ENCODE measurements at regions not wholly inside any gene's neighbourhood (a gene's known extent, or its start where the extent isn't known, plus 50 kb on each side); places are given as distances from the start of the nearest gene placed in this dataset.

GRCh38 chr2:147709655-147710054, 135.2 kb upstream of the ACVR2A start:
- FAIRE-seq, result no peak

- FAIRE-seq, result no peak
Measured at GRCh38 chr2:147703171-147703570, 141.7 kb upstream of the ACVR2A start.

GRCh38 chr2:147698166-147698565, 146.7 kb upstream of the ACVR2A start:
- FAIRE-seq, result no peak

GRCh38 chr2:147696426-147696825, 148.4 kb upstream of the ACVR2A start:
- no peak for FAIRE-seq

GRCh38 chr2:147689220-147689909, 155.5 kb upstream of the ACVR2A start:
- FAIRE-seq, result no peak

GRCh38 chr2:147688242-147688641, 156.6 kb upstream of the ACVR2A start:
- FAIRE-seq, result no peak

- FAIRE-seq, result no peak
Measured at GRCh38 chr2:147686365-147686764, 158.5 kb upstream of the ACVR2A start.

- FAIRE-seq, result no peak
Measured at GRCh38 chr2:147684903-147685302, 159.9 kb upstream of the ACVR2A start.

GRCh38 chr2:147683380-147683779, 161.4 kb upstream of the ACVR2A start:
- FAIRE-seq, result no peak

- no peak for FAIRE-seq
Measured at GRCh38 chr2:147681093-147681492, 163.7 kb upstream of the ACVR2A start.

GRCh38 chr2:147679955-147680531, 164.8 kb upstream of the ACVR2A start:
- no peak for FAIRE-seq

GRCh38 chr2:147679191-147679954, 165.5 kb upstream of the ACVR2A start:
- FAIRE-seq, result no peak

- FAIRE-seq, result no peak
Measured at GRCh38 chr2:147665105-147665504, 179.7 kb upstream of the ACVR2A start.

GRCh38 chr2:147663962-147664361, 180.9 kb upstream of the ACVR2A start:
- FAIRE-seq, result no peak

GRCh38 chr2:147663153-147663961, 181.5 kb upstream of the ACVR2A start:
- FAIRE-seq, result no peak

GRCh38 chr2:147662221-147662620, 182.6 kb upstream of the ACVR2A start:
- FAIRE-seq, result no peak

- FAIRE-seq, result no peak
Measured at GRCh38 chr2:147660680-147661079, 184.1 kb upstream of the ACVR2A start.

- no peak for FAIRE-seq
Measured at GRCh38 chr2:147659051-147659450, 185.8 kb upstream of the ACVR2A start.

- FAIRE-seq, result no peak
Measured at GRCh38 chr2:147657086-147658000, 187.5 kb upstream of the ACVR2A start.

GRCh38 chr2:147649998-147650397, 194.8 kb upstream of the ACVR2A start:
- FAIRE-seq, result no peak

- no peak for FAIRE-seq
Measured at GRCh38 chr2:147649286-147649685, 195.5 kb upstream of the ACVR2A start.

- FAIRE-seq, result no peak
Measured at GRCh38 chr2:147648471-147648870, 196.4 kb upstream of the ACVR2A start.

Measured in islet of Langerhans (tissue), 1 donor.